Keratinocyte (primary cell): ENCODE measurements at regions not wholly inside any gene's neighbourhood (a gene's known extent, or its start where the extent isn't known, plus 50 kb on each side); places are given as distances from the start of the nearest gene placed in this dataset.

Experiments used
- DNase-seq: peaks from one replicate; pipeline ENCODE4 v3.0.0-alpha.2; 2011; ENCODE audit warnings: low read depth, missing footprints, low spot score
- FAIRE-seq: peaks from 2 replicates; lab custom pipeline; 2011; peaks lifted over from hg19 to GRCh38; lab: Jason Lieb, UNC
- H2AFZ ChIP-seq: 2 replicates; pipeline ENCODE4 v1.6.0; 2012; ENCODE audit warnings: low read length, control low read depth, inconsistent platforms; ENCODE audit not compliant: control insufficient read depth
- H3K27ac ChIP-seq: 2 replicates; pipeline ENCODE4 v1.5.1; 2011; ENCODE audit warnings: low read length; ENCODE audit not compliant: control insufficient read depth, insufficient read depth
- H3K27me3 ChIP-seq: 3 replicates; pipeline ENCODE4 v1.6.0; 2011; ENCODE audit warnings: low read length; ENCODE audit not compliant: control insufficient read depth, insufficient read depth; ENCODE audit errors: extremely low read depth
- H3K36me3 ChIP-seq, 2 experiments: 2 replicates in 1 of 2; 3 replicates in 1 of 2; pipeline ENCODE4 v1.5.1; 2011; ENCODE audit warnings: low read length in 2 of 2, mild to moderate bottlenecking in 1 of 2; ENCODE audit not compliant: control insufficient read depth in 2 of 2, insufficient read depth in 2 of 2; ENCODE audit errors: extremely low read depth in 1 of 2
- H3K4me1 ChIP-seq: 3 replicates; pipeline ENCODE4 v1.5.1; 2011; ENCODE audit warnings: low read length; ENCODE audit not compliant: control insufficient read depth, insufficient read depth; ENCODE audit errors: extremely low read depth
- H3K4me2 ChIP-seq: 3 replicates; pipeline ENCODE4 v1.6.0; 2011; ENCODE audit warnings: low read depth, low read length; ENCODE audit not compliant: control insufficient read depth, insufficient read depth; ENCODE audit errors: extremely low read depth
- H3K4me3 ChIP-seq, 3 experiments: fragments of 200-600 bp in 1 of 3; sonication (generic) in 1 of 3; 2 replicates in 2 of 3; 3 replicates in 1 of 3; pipeline ENCODE4 v1.5.1; 2011 to 2016; ENCODE audit warnings: low read length in 3 of 3, mild to moderate bottlenecking in 3 of 3, control low read depth in 2 of 3, inconsistent platforms in 1 of 3, low read depth in 1 of 3, mixed read lengths in 1 of 3, mixed run types in 1 of 3, moderate library complexity in 1 of 3; ENCODE audit not compliant: control insufficient read depth in 2 of 3, insufficient read depth in 2 of 3; ENCODE audit errors: extremely low read depth in 1 of 3
- H3K79me2 ChIP-seq: 2 replicates; pipeline ENCODE4 v1.6.0; 2012; ENCODE audit warnings: low read length; ENCODE audit not compliant: control insufficient read depth, insufficient read depth
- H3K9ac ChIP-seq: 3 replicates; pipeline ENCODE4 v1.6.0; 2011; ENCODE audit warnings: low read length; ENCODE audit not compliant: control insufficient read depth, insufficient read depth; ENCODE audit errors: extremely low read depth
- H3K9me1 ChIP-seq: 3 replicates; pipeline ENCODE4 v1.6.0; 2011; ENCODE audit warnings: low read length; ENCODE audit not compliant: control insufficient read depth, insufficient read depth; ENCODE audit errors: extremely low read depth
- H3K9me3 ChIP-seq: 2 replicates; pipeline ENCODE4 v1.5.1; 2012; ENCODE audit warnings: low read depth, low read length; ENCODE audit not compliant: control insufficient read depth
- H4K20me1 ChIP-seq: 3 replicates; pipeline ENCODE4 v1.6.0; 2011; ENCODE audit warnings: low read length; ENCODE audit not compliant: control insufficient read depth, insufficient read depth; ENCODE audit errors: extremely low read depth
- EZH2 ChIP-seq: IDR thresholded peaks from one replicate; pipeline ENCODE4 v1.6.1; 2012; ENCODE audit warnings: inconsistent platforms, mild to moderate bottlenecking, low read length, moderate library complexity
- dilution Hi-C: fragments of 300-500 bp; cut with MboI; formaldehyde crosslinking; loops from one replicate; pipeline ENCODE4 v1.7.0; 2020; ENCODE audit warnings: low sequenced_read_pairs; ENCODE audit not compliant: extremely low pct_ligation_motif_present
- TF ChIP-seq, protein P1 (sequence below), 3 experiments: IDR thresholded peaks in 1 of 3; conservative IDR thresholded peaks in 1 of 3; optimal IDR thresholded peaks in 1 of 3; 2 replicates in 2 of 3; 3 replicates in 1 of 3; pipeline versions ENCODE3 to v1.5.1; 2011; ENCODE audit warnings: low read length in 3 of 3, mild to moderate bottlenecking in 3 of 3, moderate library complexity in 2 of 3, control low read depth in 1 of 3, inconsistent platforms in 1 of 3; ENCODE audit not compliant: insufficient read depth in 2 of 3; ENCODE audit errors: extremely low read depth in 1 of 3

DNA sequence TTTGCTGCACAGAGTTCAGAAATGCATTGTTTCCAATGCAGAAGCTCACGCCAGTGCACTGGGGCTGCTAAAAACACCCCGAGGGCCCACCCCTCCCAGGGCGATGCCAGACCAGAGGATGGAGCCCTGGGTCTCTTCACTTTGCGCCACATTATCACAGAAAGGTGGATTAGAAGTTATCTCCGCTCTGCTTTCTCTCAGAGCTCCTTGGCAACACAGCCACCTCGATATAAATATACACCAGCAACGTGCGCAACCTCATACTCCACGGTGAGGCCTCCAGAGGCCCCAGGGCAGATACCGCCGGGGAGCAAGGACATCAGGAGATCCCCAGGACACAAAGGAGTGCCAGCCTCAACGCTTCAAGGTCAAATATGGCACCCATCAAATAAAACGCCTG is 121.0 kb upstream of the TBX20 start:
- DNase-seq, result no peak
- dilution Hi-C loops, result no loop called here
- no peaks in the 10 kb centered on the region for H3K9me3 ChIP-seq
- no peak for FAIRE-seq
- no peaks in the 10 kb centered on the region for H3K79me2 ChIP-seq
- H3K27me3 ChIP-seq, result no peaks in the 10 kb centered on the region
- TF ChIP-seq, protein P1, sequence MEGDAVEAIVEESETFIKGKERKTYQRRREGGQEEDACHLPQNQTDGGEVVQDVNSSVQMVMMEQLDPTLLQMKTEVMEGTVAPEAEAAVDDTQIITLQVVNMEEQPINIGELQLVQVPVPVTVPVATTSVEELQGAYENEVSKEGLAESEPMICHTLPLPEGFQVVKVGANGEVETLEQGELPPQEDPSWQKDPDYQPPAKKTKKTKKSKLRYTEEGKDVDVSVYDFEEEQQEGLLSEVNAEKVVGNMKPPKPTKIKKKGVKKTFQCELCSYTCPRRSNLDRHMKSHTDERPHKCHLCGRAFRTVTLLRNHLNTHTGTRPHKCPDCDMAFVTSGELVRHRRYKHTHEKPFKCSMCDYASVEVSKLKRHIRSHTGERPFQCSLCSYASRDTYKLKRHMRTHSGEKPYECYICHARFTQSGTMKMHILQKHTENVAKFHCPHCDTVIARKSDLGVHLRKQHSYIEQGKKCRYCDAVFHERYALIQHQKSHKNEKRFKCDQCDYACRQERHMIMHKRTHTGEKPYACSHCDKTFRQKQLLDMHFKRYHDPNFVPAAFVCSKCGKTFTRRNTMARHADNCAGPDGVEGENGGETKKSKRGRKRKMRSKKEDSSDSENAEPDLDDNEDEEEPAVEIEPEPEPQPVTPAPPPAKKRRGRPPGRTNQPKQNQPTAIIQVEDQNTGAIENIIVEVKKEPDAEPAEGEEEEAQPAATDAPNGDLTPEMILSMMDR (optimal IDR thresholded peaks at IDR 0.05 in 1 of 3, IDR thresholded peaks at IDR 0.05 in 1 of 3, conservative IDR thresholded peaks at IDR 0.05 in 1 of 3; ENCODE audit: extremely low read depth in 1 of 3, insufficient read depth in 2 of 3, low read length in 3 of 3), result no peak
- H3K4me1 ChIP-seq, result no peaks in the 10 kb centered on the region
- H3K4me2 ChIP-seq, result no peak overlapping the region
- no peaks in the 10 kb centered on the region for H4K20me1 ChIP-seq
- no peak overlapping the region for H2AFZ ChIP-seq
- no peaks in the 10 kb centered on the region for H3K36me3 ChIP-seq
- no peak overlapping the region for H3K27ac ChIP-seq
- H3K4me3 ChIP-seq, result no peak overlapping the region
- H3K9ac ChIP-seq, result no peak overlapping the region
- no peaks in the 10 kb centered on the region for H3K9me1 ChIP-seq

DNA sequence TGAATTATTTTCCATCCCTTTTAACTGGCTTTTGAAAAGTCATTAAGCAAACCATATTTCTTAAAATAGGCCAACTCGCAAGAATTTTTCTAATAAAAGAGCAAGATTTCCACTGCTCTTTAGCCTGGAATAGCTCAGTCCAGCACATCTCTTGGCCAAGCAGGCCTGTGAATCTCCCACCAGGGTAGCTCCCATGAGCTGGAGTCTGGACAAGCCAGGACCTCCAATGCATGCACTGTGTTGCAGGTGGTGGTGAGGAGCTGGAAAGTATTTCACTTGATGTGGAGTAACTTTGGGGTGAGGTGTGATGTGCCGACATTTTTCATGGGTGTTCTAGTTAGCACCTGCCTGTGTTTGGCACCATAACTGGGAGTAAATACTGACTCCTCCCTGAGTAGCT is 117.3 kb upstream of the TBX20 start:
- dilution Hi-C loops, result no loop called here
- Histone ChIP-seq H3K27ac (no peak overlapping the region), H3K4me1 (no peaks in the 10 kb centered on the region), H3K4me3 (no peak overlapping the region), H3K27me3 (no peaks in the 10 kb centered on the region), H3K79me2 (no peaks in the 10 kb centered on the region), H3K36me3 (no peaks in the 10 kb centered on the region), H3K4me2 (no peak overlapping the region), H3K9me1 (no peaks in the 10 kb centered on the region), H4K20me1 (no peaks in the 10 kb centered on the region), H3K9me3 (no peaks in the 10 kb centered on the region), H3K9ac (no peak overlapping the region), H2AFZ (no peak overlapping the region)
- no peak for TF ChIP-seq EZH2
- TF ChIP-seq, protein P1 (optimal IDR thresholded peaks at IDR 0.05 in 1 of 3, IDR thresholded peaks at IDR 0.05 in 1 of 3, conservative IDR thresholded peaks at IDR 0.05 in 1 of 3; ENCODE audit: extremely low read depth in 1 of 3, insufficient read depth in 2 of 3, low read length in 3 of 3), result no peak
- no peak for DNase-seq
- no peak for FAIRE-seq
